NCI-H2171 (cell line): ENCODE measurements at regions not wholly inside any gene's neighbourhood (a gene's known extent, or its start where the extent isn't known, plus 50 kb on each side); places are given as distances from the start of the nearest gene placed in this dataset.
A peak's percentile ranks its signal among the peaks of the same experiment; 100 is the strongest.

Experiments
- DNase-seq: peaks from one replicate; lab custom pipeline; 2025; lab: John Stamatoyannopoulos, UW

DNA sequence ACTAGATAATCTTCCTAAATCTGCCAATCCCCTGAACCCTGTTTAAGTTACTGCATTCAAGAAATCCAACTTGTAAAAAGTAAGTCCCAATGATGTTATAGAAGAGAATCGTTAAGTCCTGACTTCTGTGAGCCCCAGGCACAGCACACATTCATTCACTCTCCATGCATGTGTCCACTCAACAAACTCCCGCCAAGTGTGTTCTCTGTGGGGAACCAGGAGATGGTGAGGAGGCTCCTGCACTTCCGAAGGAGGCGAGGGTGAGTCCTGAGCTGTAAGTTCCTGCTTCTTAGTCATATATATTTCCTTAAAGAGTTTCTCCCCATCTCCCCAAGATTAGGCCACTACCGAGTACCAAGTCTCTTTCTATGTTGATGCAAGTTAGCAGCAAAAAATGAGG lies 635.0 kb upstream of the ID2 start:
- DNase-seq: no peak

DNA sequence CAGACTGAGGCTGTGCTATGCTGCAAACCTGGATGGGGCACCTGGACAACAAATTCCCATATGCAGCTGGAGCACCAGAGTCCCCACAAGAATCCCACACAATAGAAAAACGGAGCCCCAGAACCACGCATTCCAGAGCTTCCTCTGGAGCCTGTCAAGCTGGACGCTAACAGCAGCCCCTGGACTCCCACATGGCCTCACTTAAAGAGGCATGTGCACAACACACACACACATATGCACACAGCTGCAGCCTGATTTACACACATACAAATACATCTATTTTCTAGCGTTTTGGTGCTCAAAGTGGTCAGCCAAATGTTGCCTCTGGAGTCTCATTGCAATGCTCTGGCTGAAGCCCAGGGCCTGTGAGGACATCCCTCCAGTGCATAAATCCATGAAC lies 632.7 kb upstream of the ID2 start:
- DNase-seq: no peak

DNA sequence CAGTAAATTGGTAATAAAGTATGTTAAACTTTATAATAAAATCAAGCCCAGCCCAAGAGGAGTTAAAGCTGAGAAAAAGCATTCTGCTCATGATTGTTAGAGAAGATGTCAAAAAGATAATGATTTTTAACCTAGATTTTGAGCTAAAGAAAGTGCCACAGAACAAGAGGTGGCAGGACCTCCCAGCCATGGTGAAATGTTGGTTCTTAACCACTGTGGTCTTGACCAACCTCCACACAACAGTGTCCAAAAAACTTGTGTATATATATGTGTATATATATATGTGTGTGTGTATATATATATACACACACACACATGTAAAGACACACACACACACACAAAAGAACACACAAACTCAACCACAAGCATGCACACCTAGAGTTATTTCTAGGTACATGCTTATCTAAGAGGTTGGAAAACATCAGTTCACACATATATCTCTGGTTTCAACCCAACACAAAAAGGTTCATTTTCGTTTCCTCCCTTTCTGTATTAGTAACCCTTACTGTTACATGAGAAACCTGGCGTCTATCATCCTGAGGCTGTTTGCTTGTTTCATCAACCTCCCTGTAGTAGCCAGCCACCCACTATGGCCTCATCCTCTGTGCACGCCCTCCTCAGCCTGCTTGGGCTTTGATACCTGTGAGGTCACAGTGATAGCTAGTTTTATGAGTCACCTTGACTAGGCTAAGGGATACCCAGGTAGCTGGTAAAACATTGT lies 631.8 kb upstream of the ID2 start:
- no peak for DNase-seq

DNA sequence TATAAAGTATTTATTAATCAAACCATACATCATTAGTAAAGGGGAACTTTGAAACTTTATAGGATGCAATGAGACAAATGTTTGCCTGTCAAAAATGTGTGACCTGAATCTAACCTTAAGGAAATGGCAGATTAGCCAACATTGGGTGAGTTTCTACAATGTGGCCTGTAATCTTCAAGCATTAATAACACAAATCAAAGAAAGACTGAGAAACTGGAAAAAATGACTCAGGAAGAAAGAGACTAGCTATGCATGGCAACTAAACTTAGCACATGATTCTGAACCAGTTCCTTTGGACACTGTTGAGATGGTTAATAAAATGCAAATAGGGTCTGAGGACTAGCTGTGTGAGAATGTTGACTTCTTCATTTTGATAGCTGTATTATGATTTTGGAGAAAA lies 628.6 kb upstream of the ID2 start:
- no peak for DNase-seq

DNA sequence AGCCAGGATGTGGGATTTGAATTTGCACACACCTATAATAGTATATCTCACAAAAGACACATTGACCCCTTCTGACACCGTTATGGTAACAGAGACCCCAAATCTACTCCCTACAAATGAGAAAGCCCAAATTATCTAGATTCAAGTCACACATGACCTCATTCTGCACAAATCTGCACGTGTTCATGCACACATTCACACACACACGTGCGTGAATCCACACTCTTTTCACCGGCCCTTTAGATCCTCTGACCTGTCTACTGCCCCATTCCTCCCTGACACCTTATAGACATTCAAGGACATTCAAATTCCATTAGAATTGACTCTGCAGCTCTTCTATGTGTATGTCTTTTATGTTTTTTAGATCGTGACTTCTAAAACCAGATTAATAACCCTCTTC lies 627.8 kb upstream of the ID2 start:
- no peak for DNase-seq

DNA sequence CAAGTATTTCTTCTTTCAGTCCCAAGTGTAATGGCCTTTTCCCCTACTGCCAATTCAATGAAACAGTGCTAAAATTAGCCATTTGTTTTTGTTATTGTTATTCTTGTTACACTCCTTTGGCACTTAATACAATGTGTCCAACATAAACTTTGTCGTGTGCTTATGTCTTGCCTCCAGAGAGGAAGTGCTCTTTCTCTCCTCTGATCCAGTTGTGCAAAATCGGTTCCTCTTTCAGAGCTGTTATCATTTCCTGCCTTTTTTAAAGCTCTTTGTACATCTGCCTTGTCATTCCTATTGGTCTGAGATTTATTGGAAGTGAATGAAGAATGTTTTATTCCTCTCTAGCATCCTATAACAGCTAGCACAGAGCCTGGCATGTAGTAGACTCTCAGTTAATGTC lies 623.2 kb upstream of the ID2 start:
- no peak for DNase-seq

DNA sequence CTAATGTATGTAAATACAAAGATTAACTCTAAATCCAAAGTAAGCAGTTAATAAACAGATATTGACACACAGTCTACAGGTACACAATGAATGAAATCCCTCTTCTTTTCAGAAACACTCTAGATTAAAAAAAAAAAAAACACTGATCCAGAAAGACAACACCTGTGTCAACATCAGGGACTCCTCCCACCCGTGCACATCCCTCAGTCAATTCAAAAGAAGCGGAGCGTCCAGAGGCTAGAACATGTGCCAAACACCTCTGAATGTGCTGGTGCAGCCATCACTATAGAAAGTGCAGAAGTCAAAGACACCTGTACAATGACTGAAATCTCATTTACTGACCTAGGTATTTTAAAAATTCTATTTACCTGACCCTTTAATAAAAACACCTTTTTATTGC lies 622.6 kb upstream of the ID2 start:
- DNase-seq: peak; percentile 8

DNA sequence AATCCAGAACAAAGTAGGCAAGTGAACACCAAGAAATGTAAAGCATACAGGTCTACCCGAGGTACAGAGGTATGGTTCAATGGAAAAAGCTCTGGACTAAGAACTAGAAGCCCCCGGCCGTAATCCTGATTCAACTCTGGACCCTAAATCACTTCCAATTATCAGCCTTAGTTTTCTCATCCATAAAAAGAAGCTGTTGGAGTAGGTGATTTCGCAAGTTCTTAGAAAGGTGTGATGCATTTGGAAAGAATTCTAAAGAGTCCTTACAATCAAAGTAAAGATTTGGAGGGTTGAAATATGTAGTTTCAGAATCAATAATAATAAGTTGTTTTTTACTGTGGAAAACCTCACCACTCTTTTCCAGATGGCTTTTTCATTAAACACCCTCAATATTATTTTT lies 622.1 kb upstream of the ID2 start:
- no peak for DNase-seq

DNA sequence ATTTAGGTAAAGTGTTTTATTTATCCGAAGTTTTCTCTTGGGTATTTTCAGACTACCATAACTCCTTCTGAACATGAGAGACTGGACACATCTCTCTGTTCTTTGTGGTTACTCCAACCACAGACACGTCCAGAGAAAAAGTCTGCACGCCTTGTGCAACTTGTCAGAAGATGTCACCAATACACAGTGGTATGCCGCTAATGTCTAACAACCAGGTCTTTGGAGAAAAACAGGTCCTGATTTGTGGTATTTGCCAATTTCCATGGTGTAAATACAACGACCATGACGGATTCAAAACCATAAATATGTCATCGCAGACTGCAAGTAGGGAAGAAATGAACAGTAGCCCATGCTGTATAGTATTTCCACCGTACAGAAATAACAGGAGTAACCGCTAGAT lies 620.6 kb upstream of the ID2 start:
- no peak for DNase-seq

DNA sequence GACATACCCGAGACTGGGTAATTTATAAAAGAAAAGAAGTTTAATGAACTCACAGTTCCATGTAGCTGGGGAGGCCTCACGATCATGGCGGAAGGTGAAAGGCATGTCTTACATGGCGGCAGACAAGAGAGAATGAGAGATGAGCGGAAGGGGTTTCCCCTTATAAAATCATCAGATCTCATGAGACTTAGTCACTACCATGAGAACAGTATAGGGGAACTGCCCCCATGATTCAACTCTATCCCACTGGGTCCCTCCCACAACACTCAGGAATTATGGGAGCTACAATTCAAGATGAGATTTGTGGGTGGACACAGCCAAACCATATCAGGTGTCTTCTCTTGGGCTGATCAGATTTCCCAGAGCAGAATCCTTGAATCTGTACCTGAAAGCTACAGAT lies 617.3 kb upstream of the ID2 start:
- DNase-seq: no peak

DNA sequence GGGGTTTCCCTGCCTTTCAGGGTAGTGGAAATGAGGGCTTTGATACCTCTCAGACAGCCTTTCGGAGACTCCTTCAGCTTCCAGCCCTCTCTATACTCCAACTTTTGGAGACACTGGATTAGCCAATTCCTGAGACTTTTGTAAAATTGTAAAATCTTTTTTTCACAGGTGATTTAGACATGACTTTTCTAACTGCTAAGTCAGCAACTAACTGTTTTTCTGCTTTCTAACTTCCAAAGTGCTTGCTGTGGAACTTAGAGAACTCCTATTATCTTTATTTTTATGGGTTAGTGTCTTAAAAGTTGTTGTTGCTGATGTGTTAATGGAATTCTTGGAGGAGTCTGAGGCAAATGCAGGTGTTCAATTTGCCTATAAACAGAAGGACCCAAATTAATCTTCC lies 616.7 kb upstream of the ID2 start:
- no peak for DNase-seq

DNA sequence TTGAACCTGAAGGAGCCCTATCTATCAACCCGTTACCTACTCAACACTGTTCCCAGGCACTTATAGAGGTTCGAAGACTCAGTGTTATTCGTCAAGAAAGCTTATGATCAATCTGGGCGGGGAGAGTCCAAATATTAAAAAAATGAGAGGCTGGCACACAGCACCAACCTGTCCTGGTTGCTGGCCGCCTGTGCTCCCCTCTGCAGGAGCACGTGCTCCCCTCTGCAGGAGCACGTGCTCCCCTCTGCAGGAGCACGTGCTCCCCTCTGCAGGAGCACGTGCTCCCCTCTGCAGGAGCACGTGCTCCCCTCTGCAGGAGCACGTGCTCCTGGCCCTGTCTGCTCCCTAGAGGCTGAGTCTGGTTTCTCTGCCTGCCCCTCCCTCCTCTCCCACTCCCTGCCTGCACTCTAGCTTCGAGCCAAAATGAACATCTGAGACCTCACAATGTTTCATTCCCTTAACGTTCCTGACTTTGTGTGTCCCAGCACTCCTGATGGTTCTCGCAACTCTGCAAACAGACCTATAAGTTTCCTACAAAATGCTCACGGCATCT lies 614.0 kb upstream of the ID2 start:
- DNase-seq: no peak

DNA sequence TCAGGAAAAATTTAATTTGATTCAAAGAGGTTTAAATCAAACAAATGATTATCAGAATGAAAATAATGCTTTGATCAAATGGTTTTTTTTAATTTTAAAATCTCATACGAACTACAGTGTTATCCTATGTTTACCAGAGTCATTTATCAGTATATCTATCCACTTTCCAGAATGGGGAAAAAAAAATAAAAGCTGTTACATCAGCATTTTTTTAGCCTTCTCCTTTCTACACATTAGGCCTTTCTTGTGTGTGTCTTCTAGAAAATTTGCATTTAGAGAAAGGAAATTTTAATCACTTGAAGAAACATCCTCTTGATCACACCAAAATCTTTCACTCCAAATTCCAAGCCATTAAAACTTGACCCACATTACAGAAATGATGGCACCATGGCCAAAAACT lies 608.9 kb upstream of the ID2 start:
- no peak for DNase-seq

DNA sequence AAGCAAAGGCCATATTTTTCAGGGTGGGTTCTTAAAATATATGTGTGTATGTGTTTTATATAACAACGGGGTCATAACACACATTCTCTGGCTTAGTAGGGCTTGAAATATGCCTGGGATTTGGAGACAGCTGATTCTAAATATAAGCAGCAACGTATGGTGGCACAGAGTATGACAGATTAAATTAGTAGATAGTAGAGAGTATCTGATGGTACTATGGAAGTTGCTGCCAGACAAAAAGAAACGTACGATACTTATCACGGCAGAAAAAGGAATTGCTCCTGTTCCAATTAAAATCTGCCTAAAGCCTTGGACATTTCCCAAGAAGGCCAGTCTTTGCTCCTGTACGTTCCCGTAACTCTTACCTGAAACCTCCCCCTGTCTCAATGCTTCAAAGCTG lies 607.9 kb upstream of the ID2 start:
- no peak for DNase-seq

DNA sequence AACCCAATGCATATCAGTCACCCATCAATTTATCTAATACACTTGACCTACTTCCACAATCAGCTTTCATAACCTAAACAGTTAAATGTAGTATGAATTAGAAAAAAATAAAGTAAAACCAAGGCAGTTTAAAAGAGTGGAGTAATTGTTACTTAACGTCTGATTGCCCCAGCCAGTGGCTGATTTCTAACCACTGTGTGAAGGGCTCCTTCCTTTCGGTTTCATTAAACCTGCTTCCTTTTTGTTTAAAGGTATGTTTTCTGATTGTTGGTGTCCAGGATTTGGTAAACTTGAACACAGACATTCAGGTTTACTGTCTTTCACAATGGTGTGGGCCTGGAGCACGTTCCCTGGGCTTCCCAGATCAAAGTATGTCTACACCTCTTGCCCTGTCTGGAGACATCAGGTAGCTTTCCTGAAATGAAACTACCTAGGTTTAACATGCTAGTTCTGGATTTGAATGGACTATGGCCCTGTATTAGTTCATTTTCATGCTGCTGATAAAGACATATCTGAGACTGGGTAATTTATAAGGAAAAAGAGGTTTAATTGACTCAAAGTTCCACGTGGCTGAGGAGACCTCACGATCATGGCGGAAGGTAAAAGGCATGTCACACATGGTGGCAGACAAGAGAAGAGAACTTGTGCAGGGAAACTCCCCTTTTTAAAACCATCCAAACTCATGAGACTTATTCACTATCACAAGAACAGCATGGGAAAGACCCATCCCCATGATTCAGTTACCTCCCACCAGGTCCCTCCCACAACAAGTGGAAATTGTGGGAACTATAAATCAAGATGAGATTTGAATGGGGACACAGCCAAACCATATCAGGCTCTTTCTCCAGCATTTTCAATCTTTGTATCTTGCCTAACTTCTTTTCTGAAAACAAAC lies 605.2 kb upstream of the ID2 start:
- DNase-seq: no peak

DNA sequence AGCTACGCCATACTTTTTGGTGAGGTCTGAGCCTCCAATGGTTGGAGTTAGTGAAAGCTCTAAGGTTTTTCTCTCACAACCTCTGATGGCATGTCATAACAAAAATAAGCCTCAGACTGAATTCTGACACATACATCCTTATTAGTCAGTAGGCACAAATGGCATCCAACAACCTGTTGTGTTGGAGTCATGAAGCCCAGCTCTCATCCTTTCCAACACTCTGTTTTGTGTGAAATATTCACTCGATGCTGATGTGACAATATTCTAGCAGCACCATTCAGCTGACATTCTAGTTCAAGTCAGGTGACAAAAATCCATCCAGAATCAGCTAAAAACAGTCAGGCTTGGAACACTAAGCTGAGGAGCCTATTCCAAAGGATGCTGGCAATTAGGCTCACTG lies 603.2 kb upstream of the ID2 start:
- no peak for DNase-seq

DNA sequence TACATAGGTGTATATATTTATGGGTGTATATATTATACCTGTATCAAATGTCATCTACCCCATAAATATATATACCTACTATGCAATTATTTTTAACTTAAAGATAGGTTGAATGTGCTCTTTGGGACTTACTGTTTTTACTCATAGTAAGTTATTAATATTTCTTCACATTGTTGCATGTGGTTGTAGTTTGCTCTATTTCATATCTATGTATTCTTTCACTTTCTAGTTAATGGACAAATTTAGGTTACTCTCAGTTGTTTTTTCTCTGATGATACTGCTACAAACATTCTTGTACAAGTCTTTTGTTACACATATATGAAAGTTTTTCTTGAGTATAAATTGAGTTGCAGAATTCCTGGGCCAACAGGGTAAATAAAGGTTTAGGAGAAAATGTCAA lies 601.8 kb upstream of the ID2 start:
- no peak for DNase-seq

DNA sequence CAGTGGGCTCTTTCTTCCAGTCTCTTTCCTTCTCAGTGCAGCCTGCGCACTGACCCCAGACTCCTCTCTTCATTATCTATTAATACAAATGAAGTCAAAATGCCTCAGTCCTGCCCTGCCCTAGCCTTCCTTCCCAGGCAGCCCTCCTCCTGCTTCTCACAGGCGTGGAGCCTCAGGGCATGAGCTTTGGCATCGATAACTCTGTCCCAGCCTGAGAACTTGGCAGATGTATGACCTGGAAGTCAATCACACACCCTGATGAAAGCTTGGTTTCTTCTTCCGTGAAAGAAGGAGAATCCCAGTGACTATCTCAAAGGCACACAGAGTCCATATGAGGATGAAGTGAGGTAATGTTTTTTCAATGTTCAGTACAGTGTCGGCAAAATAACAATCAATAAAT lies 600.7 kb upstream of the ID2 start:
- DNase-seq: no peak

DNA sequence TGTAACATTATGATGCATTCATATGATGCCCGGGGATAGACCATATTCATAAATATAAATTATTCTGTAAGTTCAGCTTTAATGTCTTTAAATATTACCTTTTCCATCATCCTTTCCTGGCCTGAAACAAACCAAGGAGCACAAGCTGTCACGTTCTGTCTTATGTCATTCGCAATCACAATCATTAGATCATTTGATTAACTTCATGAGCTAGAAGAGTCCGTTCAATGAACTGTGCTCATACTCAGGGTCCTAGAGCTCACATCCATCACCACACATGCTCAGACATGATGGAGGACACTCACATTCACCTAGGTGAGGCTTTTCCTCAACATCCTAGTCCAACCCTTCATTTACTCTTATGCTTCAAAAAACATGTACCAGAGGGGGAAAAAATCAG lies 599.0 kb upstream of the ID2 start:
- DNase-seq: no peak

DNA sequence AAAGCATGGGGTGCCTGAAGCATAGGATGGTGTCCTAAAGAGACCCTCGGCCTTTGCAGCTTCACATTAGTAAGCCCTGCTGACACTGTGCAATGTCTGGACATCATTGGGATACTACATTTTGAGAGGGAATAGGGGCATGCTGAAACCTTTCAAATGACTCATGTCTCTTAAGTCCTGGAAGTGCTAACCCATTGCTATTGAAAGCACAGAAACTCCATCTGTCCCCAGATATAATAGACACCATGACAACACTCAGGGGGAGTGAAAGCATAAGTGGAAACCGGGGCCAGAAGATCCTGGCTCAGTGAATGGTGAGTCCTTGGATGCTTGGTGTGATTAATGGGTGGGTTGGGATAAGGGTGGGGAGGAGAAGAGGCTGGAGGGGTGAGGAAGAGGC lies 595.5 kb upstream of the ID2 start:
- no peak for DNase-seq

DNA sequence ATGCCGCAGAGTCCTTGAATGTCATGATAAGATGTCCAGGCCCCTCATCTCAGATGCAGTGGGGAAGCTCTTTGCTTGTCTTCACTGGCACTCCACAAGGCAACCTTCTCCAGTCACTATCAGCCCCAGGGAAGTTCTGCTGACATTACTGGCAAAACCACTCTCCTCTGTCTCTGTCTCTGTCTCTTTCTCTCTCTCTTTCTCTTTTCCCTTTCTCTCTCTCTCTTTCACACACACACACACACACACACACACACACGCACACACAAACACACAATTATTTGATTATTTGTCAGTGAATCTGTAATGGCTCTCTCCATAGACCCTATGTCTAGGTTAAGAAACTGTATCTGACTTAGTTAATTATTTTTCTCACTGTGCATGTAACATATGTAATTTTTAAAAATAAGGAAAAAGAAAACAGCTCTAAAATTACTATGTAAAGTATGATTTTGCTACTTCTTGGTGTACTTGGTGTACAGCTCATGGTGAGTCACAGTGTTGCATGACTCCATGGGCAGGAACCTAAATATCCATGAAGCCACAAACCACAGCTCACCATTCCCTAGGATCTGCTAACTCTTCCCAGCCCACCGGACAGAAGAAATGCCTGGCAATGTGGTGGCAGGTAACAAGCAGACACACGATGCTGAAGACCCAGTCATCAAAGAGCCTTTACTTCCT lies 594.9 kb upstream of the ID2 start:
- no peak for DNase-seq

DNA sequence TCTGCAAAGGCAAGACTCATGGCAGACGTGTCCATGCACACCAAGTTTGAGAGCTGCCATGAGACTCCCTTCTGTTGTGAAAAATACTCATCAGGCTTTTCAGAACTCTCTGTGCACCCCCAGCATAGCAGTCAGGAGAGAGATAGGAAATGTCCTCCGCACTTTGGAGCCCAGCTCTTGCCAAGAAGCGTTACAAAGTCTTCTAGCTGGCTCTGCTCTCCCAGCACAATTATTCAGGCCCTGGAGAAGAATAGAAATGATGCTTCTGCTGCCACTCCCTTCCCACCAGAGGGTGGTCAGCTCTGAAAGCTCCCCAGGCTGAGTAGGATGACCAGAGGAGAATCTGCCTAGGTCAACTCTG lies 594.4 kb upstream of the ID2 start:
- DNase-seq: no peak

DNA sequence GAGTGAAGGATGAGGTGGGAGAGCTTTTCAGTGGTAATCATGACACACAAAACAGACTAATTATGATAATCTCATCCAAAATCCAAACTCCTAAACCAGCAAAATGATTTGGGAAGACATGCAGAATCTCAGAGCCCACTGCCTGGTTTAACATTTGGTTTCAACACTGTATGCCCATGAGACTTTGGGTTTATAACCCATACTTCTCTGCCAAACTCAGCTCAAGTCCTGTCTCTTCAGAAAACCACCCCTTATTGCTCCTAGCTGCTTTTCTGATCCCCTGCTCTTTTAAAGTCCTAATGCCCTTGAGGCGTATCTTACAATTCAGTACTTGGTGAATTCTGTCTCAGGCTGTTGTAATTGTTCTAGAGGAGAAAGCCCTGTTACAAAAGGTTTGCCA lies 593.0 kb upstream of the ID2 start:
- DNase-seq: no peak
